GM18907 (cell line): ENCODE measurements at regions not wholly inside any gene's neighbourhood (a gene's known extent, or its start where the extent isn't known, plus 50 kb on each side); places are given as distances from the start of the nearest gene placed in this dataset.

Experiments
- ATAC-seq: cut with Tn5 transposase; IDR thresholded peaks from one replicate; pipeline ENCODE4 v1.9.1; 2021; ENCODE audit warnings: mild to moderate bottlenecking, moderate library complexity; ENCODE audit not compliant: unreplicated experiment

DNA sequence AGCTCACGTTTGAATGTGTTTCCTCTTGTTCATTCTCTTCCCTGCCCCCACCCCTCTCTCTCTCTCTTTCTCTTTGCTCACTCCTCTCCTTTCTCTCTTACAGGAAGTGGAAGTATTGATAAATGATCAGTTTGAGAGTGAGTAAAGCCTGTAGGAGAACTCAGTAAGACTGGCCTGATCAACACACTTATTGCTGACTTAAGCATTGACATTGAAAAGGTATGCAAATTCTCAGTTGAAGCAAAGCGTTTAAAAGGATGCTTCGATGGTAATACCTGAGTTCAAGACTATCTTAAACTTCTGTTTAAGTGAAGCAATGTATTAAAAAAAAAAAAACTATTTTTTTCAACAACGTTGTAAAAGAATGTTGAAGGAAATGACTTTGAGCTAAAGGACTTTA, 115.7 kb upstream of the DDX18 start:
- no peak for ATAC-seq

DNA sequence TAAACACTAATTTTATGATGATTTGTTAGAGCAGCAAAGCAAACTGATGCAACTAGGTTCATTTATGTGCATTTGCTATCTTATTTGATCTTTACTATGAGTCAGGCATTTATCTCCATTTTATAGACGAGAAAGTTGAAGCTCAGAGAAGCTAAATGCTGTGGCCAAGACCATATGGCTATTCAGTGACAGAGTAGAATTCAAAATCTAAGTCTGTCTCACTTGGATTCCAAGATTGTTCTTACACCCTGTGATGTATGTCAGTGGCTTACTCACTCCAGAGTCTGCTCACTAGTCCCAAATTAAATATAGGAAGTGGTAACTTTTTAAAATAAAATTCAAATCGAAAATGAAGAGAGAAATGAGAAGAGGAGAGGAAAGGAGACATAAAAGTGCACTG, 114.0 kb upstream of the DDX18 start:
- no peak for ATAC-seq

DNA sequence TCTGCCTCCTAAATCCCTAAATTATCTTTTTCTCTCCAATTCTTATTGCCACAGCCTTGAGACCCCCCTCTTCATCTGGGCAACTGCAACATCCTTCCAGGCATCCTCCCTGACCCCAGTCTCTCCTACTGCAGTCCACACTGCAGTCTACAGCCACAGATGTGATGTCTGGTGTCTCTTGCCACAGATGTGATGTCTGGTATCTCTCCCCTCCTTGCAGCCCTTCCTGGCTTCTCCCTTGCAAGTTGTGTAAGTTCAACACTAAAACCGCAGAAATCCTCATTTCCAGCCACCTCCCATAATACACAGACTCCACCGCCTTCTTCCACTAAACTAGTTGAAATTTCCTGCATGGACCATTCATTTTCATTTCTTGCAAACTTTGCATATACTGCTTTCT, 113.1 kb upstream of the DDX18 start:
- no peak for ATAC-seq

DNA sequence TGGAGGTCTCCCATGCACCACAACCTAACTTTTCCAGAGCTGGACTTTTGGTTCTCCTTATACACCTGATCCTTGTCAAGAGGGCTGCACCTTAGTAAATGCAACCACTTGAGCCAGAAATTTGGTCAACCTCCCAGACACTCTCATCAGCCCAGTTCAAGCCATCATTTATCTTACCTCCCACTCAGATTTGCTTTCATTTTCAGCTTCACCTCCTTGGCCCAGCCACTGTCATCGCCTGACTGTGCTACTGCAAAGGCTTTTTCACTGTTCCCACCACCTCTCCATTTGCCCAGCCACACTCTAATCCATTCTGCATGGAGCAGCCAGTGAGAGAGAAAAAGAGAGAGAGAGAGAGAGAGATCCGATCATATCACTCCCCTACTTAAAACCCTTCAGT, 112.4 kb upstream of the DDX18 start:
- no peak for ATAC-seq

DNA sequence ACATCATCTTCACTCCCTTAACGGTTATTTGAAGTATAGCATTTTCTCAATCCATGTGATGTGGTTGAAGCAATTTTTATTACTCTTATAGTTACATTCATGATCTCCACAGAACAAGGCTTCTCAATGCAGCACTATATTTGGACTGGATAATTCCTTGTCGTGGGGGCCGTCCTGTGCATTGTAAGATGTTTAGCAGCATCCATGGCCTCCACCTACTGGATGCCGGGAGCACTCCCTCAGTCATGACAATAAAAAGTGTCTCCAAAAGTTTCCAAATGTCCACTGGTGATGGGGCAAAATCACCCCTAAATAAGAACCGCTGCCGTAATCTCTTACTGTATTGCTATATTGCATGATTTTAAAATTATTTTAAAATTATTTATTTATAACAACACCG, 110.6 kb upstream of the DDX18 start:
- no peak for ATAC-seq

DNA sequence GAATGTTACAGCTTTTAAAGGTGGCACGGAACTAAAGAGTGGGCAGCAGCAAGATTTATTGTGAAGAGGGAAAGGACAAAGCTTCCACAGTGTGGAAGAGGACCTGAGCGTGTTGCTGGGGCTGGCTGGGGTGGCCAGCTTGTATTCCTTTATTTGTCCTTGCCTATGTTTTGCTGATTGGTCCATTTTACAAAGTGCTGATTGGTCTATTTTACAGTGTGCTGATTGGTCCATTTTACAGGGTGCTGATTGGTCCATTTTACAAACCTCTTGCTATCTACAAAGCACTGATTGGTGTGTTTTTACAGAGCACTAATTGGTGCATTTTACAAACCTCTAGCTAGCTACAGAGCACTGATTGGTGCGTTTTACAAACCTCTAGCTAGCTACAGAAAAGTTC, 109.7 kb upstream of the DDX18 start:
- ATAC-seq = no peak

DNA sequence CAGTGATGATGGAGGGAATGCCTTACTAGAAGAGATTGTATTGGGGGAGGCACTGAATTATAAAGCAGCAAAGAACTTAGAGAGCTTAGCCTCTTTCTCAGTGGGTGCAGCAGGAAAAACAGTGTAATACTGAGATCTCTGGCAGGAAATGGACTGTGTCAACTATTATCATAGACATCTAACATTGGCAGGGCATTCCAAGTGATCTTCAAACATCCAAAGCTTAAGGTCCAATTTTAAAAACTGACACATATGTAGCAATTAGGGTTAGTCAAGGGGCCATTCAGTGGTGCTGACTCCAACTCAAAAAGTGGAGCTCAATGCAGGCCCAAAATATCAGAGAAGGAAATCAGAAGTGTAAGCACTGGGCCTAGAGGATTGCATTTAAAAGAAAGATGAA, 106.6 kb upstream of the DDX18 start:
- no peak for ATAC-seq

DNA sequence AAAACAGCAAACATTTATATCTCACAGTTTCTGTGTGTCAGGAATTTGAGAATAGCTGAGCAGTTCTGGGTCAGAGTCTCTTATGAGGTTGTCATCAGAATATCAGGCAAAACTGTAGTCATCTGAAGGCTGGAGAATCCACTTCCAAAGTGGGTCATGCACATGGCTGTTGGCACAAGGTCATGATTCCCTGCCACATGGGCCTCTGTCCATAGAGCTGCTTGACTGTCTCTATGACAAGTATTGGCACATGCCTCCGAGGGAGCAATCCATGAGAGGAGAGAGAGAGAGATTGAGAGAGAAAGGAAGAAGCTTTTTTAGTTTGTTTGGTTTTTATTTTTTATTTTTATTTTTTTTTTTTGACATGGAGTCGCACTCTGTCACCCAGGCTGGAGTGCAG, 101.8 kb upstream of the DDX18 start:
- no peak for ATAC-seq

DNA sequence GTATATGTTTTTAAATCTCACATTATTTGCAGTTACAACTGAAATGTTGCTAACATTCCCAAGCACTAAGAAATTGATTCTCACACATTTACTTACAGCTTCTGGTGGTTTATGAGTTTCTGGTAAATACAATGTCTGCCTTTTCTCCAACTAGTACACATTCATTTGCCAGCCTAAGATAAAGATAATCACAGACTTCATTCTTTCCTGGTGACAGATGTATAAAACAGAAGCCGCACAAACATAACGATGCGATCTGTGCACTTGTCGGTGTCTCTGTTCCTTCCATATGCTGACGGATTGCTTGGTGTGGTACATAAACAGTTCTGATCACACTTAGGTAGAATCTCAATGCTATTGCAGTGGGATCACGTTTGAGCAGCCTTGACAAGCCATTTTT, 100.4 kb upstream of the DDX18 start:
- ATAC-seq = no peak

DNA sequence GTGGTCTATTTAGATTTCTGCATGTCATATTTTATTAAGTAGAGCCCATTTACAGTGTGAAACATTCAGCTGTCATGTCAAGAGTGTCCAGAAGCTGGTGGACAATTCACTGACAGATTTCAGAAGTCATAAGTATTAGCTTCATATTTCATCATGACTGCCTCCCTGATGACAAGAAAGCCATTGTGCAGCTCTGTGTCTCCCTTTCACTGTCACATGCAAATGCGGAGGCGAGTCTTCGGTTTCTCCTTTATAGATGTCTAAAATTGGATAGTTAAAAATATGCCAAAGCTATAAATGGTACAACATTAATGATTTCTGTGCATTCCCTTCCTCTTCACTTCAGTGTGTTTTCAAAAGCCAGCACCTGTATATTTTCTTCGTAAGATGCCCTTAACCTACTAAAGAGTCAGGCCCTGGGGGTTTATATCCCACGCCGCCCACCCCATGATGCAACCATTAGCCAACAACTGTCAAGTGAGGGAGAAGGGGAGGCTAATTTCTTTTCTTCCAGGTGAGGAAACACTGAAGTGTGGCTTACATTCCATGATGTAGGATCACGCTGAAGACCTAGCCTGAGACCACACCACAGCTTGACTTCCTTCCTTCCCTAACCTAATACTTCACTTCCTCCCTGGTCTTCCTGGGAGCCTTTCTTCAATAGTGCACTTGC, 99.6 kb upstream of the DDX18 start:
- ATAC-seq = no peak

DNA sequence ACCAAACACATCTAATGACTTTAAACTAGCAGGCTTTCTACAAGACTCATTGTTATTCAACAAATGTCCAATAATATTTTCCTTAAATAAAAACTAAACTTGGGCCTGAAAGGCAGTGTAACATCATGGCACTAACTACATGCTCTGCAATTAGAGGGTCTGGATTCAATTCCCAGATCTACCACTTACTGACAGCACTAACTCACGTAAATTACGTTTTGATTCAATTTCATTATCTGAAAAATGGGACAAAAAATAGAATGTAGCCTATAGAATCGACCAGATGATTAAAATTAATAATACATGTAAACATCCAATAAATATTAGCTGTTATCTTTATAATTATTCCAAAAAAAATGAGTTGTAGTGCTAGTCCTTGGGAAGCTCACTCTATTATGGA, 98.0 kb upstream of the DDX18 start:
- ATAC-seq = no peak

DNA sequence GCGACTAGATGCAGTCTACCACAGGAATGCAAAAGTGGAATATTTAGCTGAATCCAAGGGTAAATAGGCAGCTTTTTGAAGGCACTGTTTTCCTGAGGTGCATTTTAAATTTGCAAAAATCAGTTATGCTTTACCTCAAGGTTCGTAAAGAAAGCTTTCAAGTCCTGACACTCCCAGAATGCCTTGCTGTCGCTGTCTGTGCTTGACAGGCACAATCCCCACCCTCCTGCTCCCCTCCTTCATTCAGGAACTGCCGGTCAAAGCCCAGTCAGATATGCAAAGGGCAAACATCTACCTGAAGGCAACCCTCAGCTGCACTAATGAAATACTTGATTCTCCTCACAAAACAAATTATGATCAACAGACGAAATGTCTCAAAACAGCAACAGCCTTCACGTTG, 97.4 kb upstream of the DDX18 start:
- no peak for ATAC-seq

DNA sequence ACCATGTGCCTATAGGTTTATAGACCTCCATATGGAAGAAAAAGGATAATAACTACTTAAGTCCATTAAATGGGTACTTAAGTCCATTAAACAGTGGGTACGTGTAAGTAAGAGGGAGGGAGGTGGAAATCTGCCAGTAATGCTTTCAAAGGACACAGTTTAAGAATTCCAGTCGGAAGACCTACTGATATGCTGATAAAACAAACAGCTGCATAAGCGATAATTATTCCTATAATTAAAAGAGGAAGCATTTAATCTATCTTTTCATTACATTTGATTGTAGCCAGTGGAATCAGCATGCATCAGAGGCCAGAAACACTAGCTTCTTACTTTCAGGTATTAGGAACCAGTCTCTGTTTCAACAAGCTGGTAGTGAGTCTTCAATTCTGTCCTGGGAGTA, 96.4 kb upstream of the DDX18 start:
- ATAC-seq = no peak

DNA sequence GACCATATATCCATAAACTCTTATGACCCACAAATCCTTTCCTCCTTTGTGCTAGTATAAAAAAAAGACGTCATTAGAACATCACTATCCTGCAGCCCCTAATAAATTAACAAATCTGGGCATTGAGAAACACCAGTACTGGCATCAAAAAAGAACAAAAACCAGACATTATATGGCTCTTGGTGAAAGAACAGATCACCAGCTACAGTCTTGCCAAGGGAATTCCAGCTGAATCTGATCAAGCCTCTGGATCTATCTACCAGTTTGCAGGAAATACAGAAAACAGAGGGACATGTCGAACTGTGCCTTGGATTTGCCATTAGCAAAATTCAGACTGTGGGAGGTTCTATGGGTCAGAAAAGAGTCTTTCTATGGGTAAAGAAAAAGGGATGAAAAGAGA, 93.7 kb upstream of the DDX18 start:
- no peak for ATAC-seq

DNA sequence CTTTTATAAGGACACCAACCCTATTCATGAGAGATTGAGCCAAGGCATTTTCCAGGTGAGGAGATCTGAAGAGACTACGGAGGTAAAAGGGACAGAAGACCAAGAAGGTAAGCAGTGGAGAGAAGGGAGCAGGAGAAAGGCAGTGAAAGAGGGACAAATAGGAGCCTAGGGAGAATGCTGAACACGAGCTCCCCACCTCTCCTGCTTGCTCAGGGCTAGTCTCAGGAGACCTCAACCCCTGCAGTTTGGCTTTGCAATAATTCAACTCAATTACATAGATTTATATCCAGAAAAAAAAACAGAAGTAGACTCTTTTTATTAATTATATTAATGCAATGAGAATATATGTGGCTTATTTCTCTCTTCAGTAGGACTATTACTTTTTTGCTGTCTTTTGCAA, 91.0 kb upstream of the DDX18 start:
- ATAC-seq = no peak

DNA sequence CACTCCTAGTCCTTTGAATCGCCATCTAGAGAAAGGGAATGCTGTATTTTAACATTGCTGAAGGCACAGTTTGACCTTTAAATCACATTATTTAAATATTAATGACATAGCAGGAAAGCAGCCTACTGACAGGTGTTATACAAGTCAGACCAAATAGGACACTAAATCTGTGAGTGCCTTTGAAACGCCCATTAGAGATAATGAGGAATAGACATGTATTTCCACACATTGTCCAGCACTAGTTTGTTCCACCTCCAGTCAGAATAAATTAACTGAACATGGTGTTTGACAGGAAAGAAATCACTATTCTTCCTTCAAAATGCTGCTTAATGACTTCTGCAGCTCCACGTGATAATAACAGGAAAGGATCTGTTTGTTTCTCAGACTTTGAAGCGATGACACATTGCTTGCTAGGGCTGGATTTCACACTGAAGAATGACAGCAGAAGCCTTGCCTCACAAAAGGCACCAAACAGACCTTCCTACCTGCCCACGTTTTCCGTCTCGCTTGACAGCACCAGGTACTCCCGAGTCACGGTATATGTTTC, 90.5 kb upstream of the DDX18 start:
- ATAC-seq = no peak

DNA sequence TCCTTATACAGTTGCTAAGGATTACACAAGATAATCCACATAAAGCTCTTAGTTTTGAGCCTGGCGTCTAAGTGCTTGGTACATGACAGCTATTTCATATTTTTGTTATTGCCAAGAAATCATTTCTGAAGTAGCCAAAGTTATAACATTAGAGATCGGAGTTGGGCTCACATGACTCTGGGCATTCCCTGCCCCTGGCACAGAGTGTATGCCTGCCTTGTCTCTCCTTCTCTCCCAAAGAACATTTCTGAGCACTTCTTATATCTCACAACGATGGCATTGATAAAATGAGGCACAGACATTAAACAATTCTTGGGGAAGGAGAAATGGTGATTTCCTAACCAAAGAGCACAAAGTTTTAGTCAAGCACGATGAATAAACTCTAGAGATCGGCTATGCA, 87.7 kb upstream of the DDX18 start:
- no peak for ATAC-seq

DNA sequence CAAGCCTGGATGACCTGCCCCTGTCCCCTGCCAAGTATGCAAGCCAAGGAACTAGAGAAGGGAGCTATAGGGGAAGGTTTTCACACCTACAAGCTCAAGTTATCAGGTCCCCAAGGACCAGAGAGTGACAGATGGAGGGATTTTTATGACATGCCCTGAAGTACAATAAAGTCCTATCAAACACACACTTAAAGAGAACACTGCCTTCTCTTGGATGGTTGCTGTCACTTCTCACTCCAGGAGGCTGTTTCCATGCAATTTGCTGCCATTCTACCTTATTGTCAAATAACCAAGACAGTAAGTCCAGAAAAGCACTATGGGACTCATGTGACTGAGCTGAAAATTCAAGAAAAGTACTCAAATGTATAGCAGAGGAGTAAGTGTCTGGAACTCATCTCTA, 76.6 kb upstream of the DDX18 start:
- no peak for ATAC-seq

DNA sequence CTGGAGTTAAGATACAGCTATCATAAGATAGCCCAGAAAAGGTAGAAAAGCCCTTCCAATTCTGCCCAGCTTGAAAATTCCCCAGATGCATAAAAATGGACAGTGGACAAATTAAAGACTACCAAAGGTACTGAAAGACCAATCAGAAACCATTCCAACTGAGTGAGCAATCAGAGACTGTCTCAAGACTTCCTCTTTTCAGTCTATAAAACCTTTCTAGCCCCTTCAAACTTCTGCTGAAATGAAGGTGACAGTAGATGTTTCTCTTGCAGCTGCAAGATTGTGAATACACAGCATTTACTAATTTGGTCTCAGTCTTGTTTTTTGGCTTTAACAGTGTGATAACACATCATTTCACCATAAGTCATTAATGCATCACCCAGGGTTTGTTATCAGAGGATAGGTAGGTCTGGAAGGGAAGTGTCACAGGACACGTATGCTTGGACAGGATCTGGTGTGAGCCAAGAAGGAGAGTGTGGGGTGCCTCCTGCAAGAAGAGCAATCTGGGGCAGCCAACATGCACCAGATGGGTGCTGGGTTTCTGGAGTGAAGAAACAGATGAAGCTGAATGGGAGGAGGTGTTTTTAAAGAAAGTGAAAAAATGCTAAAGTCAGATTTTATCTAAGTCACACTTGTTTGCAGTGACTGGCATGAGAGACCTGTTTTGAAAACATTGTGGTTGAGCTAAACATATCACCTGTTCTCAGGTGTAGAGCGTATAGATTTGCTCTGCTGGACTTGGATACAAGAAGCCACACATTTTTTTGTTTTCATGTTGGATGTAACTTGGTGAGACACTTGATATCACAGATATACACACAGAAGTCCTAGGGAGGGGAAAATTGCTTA, 75.3 kb upstream of the DDX18 start:
- no peak for ATAC-seq

DNA sequence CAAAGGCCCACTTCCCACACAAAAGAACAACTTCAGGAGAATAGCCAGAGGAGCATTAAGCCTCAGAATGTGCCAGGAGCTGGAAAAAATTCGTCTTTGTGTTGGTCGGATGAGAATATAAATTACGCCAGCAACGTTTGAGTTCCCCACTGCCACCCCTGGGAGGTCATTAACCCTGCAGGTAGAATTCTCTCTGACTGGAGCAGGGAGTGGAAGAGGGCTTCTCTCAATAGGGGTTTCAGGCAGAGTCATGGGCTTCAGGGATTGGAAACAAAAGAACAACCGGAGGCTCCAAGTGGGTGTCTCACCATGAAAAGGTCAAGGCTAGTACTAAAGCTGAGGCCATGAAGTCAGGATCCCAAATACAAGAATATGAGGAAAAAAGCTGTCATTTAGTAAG, 69.0 kb upstream of the DDX18 start:
- ATAC-seq = no peak

DNA sequence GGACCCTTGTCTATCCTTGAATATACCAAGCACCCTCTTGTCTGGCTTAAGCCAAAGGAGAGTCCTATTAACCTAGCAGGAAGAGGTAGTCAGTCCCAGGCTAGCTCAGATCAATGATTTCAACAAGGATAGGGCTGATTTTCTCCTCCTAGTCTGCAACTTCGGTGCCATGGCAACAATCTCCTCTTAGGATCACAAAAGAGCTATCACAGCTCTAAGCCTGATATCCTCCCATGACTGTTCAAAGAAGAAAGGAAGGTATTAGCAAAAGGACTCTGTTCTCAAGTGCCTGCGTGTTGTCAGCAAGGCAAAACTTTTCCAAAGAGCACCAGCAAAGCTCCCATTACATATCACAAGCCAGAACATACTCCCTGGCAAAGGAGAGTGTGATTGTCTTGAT, 58.7 kb upstream of the DDX18 start:
- no peak for ATAC-seq

DNA sequence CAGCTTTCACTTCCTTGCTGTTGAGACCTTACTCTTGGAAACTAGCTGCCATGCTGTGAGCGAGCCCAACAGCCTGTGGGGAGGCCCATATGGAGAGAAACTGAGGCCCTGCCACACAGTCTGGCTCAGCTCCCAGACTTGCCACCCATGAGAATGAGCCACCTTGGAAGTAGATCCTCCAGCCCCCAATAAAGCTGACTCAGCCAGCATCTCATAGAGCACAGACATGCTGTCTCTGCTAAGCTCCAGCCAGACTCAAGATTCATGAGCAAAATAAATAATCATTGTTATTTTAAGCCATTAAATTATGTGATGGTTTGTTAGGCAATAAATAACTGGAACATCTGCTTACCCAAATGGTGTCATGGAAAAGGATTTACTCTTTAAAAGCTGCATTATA, 53.6 kb upstream of the DDX18 start:
- no peak for ATAC-seq
